ENCODE measurements at regions not wholly inside any gene's neighbourhood (a gene's known extent, or its start where the extent isn't known, plus 50 kb on each side); places are given as distances from the start of the nearest gene placed in this dataset.

DNA sequence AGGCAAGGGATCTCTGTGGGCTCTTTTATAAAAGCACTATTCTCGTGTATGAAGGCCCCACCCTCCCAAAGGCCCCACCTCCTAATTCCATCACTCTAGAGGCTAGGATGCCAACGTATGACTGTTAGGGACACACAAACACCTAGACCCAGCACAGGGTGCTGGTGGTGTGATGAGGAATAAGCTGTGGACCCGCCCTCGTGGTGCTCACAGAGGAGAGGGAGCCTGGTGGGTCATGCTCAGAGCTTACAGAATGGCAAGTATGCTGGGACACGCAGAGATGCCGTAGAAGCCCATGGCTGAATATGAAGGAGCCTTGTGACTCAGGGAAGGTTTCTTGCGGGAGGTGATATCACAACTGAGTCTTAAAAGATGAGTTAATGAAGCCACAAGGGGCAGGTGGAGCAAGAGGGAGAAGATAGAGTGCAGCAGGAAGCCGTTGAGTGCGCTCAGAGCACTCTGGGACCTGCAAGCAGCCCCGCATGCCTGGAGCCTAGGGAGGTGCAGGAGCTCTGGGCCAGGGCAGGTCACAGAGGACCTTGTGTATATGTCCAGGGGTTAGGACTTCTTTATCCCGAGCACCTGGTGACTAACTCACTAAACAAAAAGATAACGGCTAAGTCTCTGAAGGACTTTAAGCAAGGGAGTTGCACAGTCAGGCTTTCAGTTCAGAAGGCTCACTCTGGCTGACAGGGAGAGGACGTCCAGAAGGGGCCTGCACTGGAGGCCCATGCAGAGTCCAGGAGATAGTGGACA is 160.9 kb downstream of the TRIM29 start:
- Histone ChIP-seq H3K9me3 (ENCODE audit: insufficient read depth, low read depth, low read length) (no peaks in the 10 kb centered on the region), H3K4me2 (ENCODE audit: low read depth, low read length, poor library complexity, severe bottlenecking) (no peak overlapping the region), H3K9ac (ENCODE audit: low read depth, low read length, poor library complexity, severe bottlenecking) (no peak overlapping the region), H3K9me2 (replicated peaks; ENCODE audit: low read depth, low read length) (no peaks in the 10 kb centered on the region), H3K36me3 (ENCODE audit: insufficient read depth, low read length) (no peaks in the 10 kb centered on the region), H2AFZ (ENCODE audit: low read length) (no peak overlapping the region), H3K4me3 (ENCODE audit: low read length, poor library complexity, severe bottlenecking) (no peak overlapping the region), H3K79me2 (ENCODE audit: insufficient read depth, low read length) (no peaks in the 10 kb centered on the region), H3K4me1 (ENCODE audit: insufficient read depth, low read length, poor library complexity, severe bottlenecking) (no peaks in the 10 kb centered on the region), H4K20me1 (ENCODE audit: insufficient read depth, low read length, poor library complexity, severe bottlenecking) (no peaks in the 10 kb centered on the region), H3F3A (ENCODE audit: low read depth) (no peaks in the 10 kb centered on the region), H3K27me3 (ENCODE audit: insufficient read depth, low read length, poor library complexity, severe bottlenecking) (no peaks in the 10 kb centered on the region)
- TF ChIP-seq EZH2phosphoT487 (IDR thresholded peaks at IDR 0.05; ENCODE audit: borderline replicate concordance) (no peak), CTCF (conservative IDR thresholded peaks at IDR 0.05; ENCODE audit: low read length) (no peak)

DNA sequence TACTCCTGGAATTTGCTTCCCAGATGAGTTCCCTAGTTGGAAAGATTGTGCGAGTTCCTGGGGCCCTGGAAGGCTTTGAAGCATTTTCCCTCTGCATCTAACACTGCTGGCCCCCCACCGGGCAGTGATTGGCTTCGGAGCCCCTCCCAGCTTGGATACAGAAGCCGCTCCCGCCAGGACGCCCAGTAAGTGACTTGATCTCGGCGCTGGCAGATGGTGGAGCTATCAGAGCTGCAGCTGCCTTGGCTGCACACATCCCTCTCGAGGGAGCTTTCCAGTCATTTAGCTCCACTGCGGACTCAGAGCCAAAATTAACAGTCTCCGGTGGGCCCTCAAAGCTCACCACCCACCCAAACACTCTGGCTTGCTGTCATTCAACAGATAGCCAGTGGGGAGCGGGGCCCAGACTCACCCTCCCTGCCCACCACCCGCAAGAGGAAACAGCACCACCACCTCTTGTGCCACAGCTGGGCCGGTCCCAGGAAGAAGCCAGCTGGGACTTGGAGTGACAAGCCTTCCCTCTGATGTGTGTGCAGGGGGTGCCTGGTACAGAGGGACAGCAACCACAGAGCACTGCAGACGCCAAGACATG is 162.3 kb downstream of the TRIM29 start:
- Histone ChIP-seq H3K9me3 (ENCODE audit: insufficient read depth, low read depth, low read length) (no peaks in the 10 kb centered on the region), H4K20me1 (ENCODE audit: insufficient read depth, low read length, poor library complexity, severe bottlenecking) (no peaks in the 10 kb centered on the region), H2AFZ (ENCODE audit: low read length) (no peak overlapping the region), H3F3A (ENCODE audit: low read depth) (no peaks in the 10 kb centered on the region), H3K9ac (ENCODE audit: low read depth, low read length, poor library complexity, severe bottlenecking) (no peak overlapping the region), H3K79me2 (ENCODE audit: insufficient read depth, low read length) (no peaks in the 10 kb centered on the region), H3K36me3 (ENCODE audit: insufficient read depth, low read length) (no peaks in the 10 kb centered on the region), H3K27me3 (ENCODE audit: insufficient read depth, low read length, poor library complexity, severe bottlenecking) (no peaks in the 10 kb centered on the region), H3K4me3 (ENCODE audit: low read length, poor library complexity, severe bottlenecking) (no peak overlapping the region), H3K4me1 (ENCODE audit: insufficient read depth, low read length, poor library complexity, severe bottlenecking) (no peaks in the 10 kb centered on the region), H3K4me2 (ENCODE audit: low read depth, low read length, poor library complexity, severe bottlenecking) (no peak overlapping the region), H3K9me2 (replicated peaks; ENCODE audit: low read depth, low read length) (no peaks in the 10 kb centered on the region)
- TF ChIP-seq EZH2phosphoT487 (IDR thresholded peaks at IDR 0.05; ENCODE audit: borderline replicate concordance) (no peak), CTCF (conservative IDR thresholded peaks at IDR 0.05; ENCODE audit: low read length) (no peak)

- Histone ChIP-seq H2AFZ (ENCODE audit: low read length) (no peak overlapping the region), H3K36me3 (ENCODE audit: insufficient read depth, low read length) (no peaks in the 10 kb centered on the region), H3K4me3 (ENCODE audit: low read length, poor library complexity, severe bottlenecking) (no peak overlapping the region), H3K9me2 (replicated peaks; ENCODE audit: low read depth, low read length) (no peaks in the 10 kb centered on the region), H3K4me1 (ENCODE audit: insufficient read depth, low read length, poor library complexity, severe bottlenecking) (no peaks in the 10 kb centered on the region), H3K4me2 (ENCODE audit: low read depth, low read length, poor library complexity, severe bottlenecking) (no peak overlapping the region), H3K9me3 (ENCODE audit: insufficient read depth, low read depth, low read length) (no peaks in the 10 kb centered on the region), H4K20me1 (ENCODE audit: insufficient read depth, low read length, poor library complexity, severe bottlenecking) (no peaks in the 10 kb centered on the region), H3K9ac (ENCODE audit: low read depth, low read length, poor library complexity, severe bottlenecking) (no peak overlapping the region), H3F3A (ENCODE audit: low read depth) (no peaks in the 10 kb centered on the region), H3K79me2 (ENCODE audit: insufficient read depth, low read length) (no peaks in the 10 kb centered on the region), H3K27me3 (ENCODE audit: insufficient read depth, low read length, poor library complexity, severe bottlenecking) (no peaks in the 10 kb centered on the region)
- TF ChIP-seq EZH2phosphoT487 (IDR thresholded peaks at IDR 0.05; ENCODE audit: borderline replicate concordance), result no peak
- TF ChIP-seq CTCF (conservative IDR thresholded peaks at IDR 0.05; ENCODE audit: low read length), result no peak
Measured at GRCh38 chr11:119974467-119974866, 163.4 kb downstream of the TRIM29 start.

Measured in Loucy (cell line).